ENCODE measurements at regions not wholly inside any gene's neighbourhood (a gene's known extent, or its start where the extent isn't known, plus 50 kb on each side); places are given as distances from the start of the nearest gene placed in this dataset.
"Not testable (repeated sequence)": the region's sequence is repeated elsewhere in the genome, so short reads cannot be mapped to it uniquely, and the experiment has no call there.

DNA sequence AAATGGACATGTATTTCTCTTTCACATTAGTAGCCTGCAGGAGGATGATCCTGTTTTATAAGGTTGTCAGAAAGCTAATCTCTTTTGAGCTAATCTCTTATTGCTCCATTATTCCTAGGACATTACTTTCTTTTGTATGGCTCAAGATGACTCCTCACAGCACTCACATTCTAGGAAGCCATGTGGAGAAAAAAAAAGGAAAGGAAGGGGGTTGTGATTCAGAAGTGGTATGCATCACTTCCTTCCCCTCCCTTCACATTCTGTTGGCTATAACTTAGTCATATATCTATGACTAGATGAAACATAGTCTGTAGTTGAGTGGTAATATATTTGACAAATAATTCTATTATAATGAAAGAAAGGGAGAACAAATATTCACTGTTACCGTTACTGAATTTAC, 168.8 kb upstream of the TTC14 start:
- Histone ChIP-seq H3K9me3 (replicated peaks in 1 of 2; ENCODE audit: control insufficient read depth in 2 of 2, insufficient read depth in 1 of 2, low read depth in 1 of 2, low read length in 2 of 2) (no peaks in the 10 kb centered on the region), H2BK5ac (ENCODE audit: low read length) (no peak overlapping the region), H3K4ac (ENCODE audit: low read length) (no peak overlapping the region), H3K79me1 (ENCODE audit: low read depth, low read length) (no peaks in the 10 kb centered on the region), H2BK120ac (ENCODE audit: low read depth, low read length) (no peak overlapping the region), H3K27me3 (ENCODE audit: control insufficient read depth in 3 of 3, insufficient read depth in 3 of 3, low read depth in 1 of 3, low read length in 3 of 3) (no peaks in the 10 kb centered on the region), H4K8ac (ENCODE audit: low read depth, low read length) (no peak overlapping the region), H3K4me2 (ENCODE audit: insufficient read depth, low read length, poor library complexity, severe bottlenecking) (no peak overlapping the region), H3K14ac (ENCODE audit: low read length) (no peak overlapping the region), H3K27ac (replicated peaks; ENCODE audit: low read length) (no peak overlapping the region), H3K36me3 (replicated peaks in 1 of 2; ENCODE audit: control insufficient read depth in 2 of 2, insufficient read depth in 2 of 2, low read length in 2 of 2) (no peaks in the 10 kb centered on the region), H2BK12ac (ENCODE audit: low read length) (no peak overlapping the region), H3K23ac (ENCODE audit: low read depth, low read length, poor library complexity) (no peak overlapping the region), H2AK5ac (ENCODE audit: low read depth, low read length) (no peak overlapping the region), H3K4me3 (ENCODE audit: low read length in 2 of 2) (no peak overlapping the region), H2BK15ac (ENCODE audit: low read length) (no peak overlapping the region), H3K18ac (ENCODE audit: low read length) (no peak overlapping the region), H4K91ac (ENCODE audit: low read depth, low read length, poor library complexity) (no peak overlapping the region), H3K9ac (ENCODE audit: low read depth, low read length, poor library complexity) (no peak overlapping the region), H3K4me1 (ENCODE audit: control insufficient read depth in 2 of 2, insufficient read depth in 1 of 2, low read depth in 1 of 2, low read length in 2 of 2) (no peaks in the 10 kb centered on the region), H2AFZ (ENCODE audit: low read length) (no peak overlapping the region)
- no peak for DNase-seq (ENCODE audit: low spot score)
- no CpG with 5 or more reads among the region's 1 CpG for WGBS, 2 donors (ENCODE audit: extremely low coverage in 2 of 2, insufficient read length in 2 of 2, insufficient replicate concordance in 1 of 2)

DNA sequence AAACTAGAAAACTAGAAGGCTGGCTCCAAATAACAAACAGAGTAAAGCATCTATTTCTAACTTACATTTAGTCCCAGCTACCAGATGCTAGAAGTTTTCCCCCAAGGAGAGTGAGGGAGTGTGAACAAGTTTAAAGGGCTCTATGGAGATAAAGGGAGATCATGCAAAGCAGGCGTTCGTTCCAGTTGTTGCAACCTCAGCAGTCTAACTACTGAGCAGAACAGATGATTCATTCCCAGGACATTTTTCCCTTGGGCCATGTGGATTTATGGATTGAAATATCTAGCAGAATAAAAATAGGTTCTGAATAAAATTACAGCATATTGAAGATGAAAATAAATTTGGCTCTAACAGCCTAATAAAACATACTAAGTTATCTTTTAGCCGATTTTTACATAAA, 154.8 kb upstream of the TTC14 start:
- Histone ChIP-seq H3K23ac (ENCODE audit: low read depth, low read length, poor library complexity) (no peak overlapping the region), H3K36me3 (replicated peaks in 1 of 2; ENCODE audit: control insufficient read depth in 2 of 2, insufficient read depth in 2 of 2, low read length in 2 of 2) (no peaks in the 10 kb centered on the region), H3K4ac (ENCODE audit: low read length) (no peak overlapping the region), H2AK5ac (ENCODE audit: low read depth, low read length) (no peak overlapping the region), H3K9me3 (replicated peaks in 1 of 2; ENCODE audit: control insufficient read depth in 2 of 2, insufficient read depth in 1 of 2, low read depth in 1 of 2, low read length in 2 of 2) (no peaks in the 10 kb centered on the region), H2BK5ac (ENCODE audit: low read length) (no peak overlapping the region), H3K79me1 (ENCODE audit: low read depth, low read length) (no peaks in the 10 kb centered on the region), H2BK15ac (ENCODE audit: low read length) (no peak overlapping the region), H3K27ac (replicated peaks; ENCODE audit: low read length) (no peak overlapping the region), H3K18ac (ENCODE audit: low read length) (no peak overlapping the region), H3K4me2 (ENCODE audit: insufficient read depth, low read length, poor library complexity, severe bottlenecking) (no peak overlapping the region), H4K91ac (ENCODE audit: low read depth, low read length, poor library complexity) (no peak overlapping the region), H3K27me3 (ENCODE audit: control insufficient read depth in 3 of 3, insufficient read depth in 3 of 3, low read depth in 1 of 3, low read length in 3 of 3) (no peaks in the 10 kb centered on the region), H2AFZ (ENCODE audit: low read length) (no peak overlapping the region), H3K4me3 (ENCODE audit: low read length in 2 of 2) (no peak overlapping the region), H3K14ac (ENCODE audit: low read length) (no peak overlapping the region), H3K9ac (ENCODE audit: low read depth, low read length, poor library complexity) (no peak overlapping the region), H3K4me1 (ENCODE audit: control insufficient read depth in 2 of 2, insufficient read depth in 1 of 2, low read depth in 1 of 2, low read length in 2 of 2) (no peaks in the 10 kb centered on the region), H2BK120ac (ENCODE audit: low read depth, low read length) (no peak overlapping the region), H2BK12ac (ENCODE audit: low read length) (no peak overlapping the region), H4K8ac (ENCODE audit: low read depth, low read length) (no peak overlapping the region)
- no peak for DNase-seq (ENCODE audit: low spot score)
- WGBS, 2 donors (ENCODE audit: extremely low coverage in 2 of 2, insufficient read length in 2 of 2, insufficient replicate concordance in 1 of 2), result no CpG with 5 or more reads among the region's 3 CpGs

GRCh38 chr3:180448407-180448806, 153.6 kb upstream of the TTC14 start:
- not testable (repeated sequence) for DNase-seq (ENCODE audit: low spot score); H3K36me3 ChIP-seq (replicated peaks in 1 of 2; ENCODE audit: control insufficient read depth in 2 of 2, insufficient read depth in 2 of 2, low read length in 2 of 2)
- no CpG with 5 or more reads among the region's 17 CpGs for WGBS, 2 donors (ENCODE audit: extremely low coverage in 2 of 2, insufficient read length in 2 of 2, insufficient replicate concordance in 1 of 2)

GRCh38 chr3:180457225-180457624, 144.7 kb upstream of the TTC14 start:
- Histone ChIP-seq H3K4me3 (ENCODE audit: low read length in 2 of 2) (no peak overlapping the region), H3K9ac (ENCODE audit: low read depth, low read length, poor library complexity) (no peak overlapping the region), H3K27me3 (ENCODE audit: control insufficient read depth in 3 of 3, insufficient read depth in 3 of 3, low read depth in 1 of 3, low read length in 3 of 3) (no peaks in the 10 kb centered on the region), H2AK5ac (ENCODE audit: low read depth, low read length) (no peak overlapping the region), H3K4me2 (ENCODE audit: insufficient read depth, low read length, poor library complexity, severe bottlenecking) (no peak overlapping the region), H3K9me3 (replicated peaks in 1 of 2; ENCODE audit: control insufficient read depth in 2 of 2, insufficient read depth in 1 of 2, low read depth in 1 of 2, low read length in 2 of 2) (no peaks in the 10 kb centered on the region), H4K8ac (ENCODE audit: low read depth, low read length) (no peak overlapping the region), H2BK120ac (ENCODE audit: low read depth, low read length) (no peak overlapping the region), H2AFZ (ENCODE audit: low read length) (no peak overlapping the region), H2BK15ac (ENCODE audit: low read length) (no peak overlapping the region), H3K23ac (ENCODE audit: low read depth, low read length, poor library complexity) (no peak overlapping the region), H3K14ac (ENCODE audit: low read length) (no peak overlapping the region), H3K79me1 (ENCODE audit: low read depth, low read length) (no peaks in the 10 kb centered on the region), H2BK12ac (ENCODE audit: low read length) (no peak overlapping the region), H3K4me1 (ENCODE audit: control insufficient read depth in 2 of 2, insufficient read depth in 1 of 2, low read depth in 1 of 2, low read length in 2 of 2) (no peaks in the 10 kb centered on the region), H2BK5ac (ENCODE audit: low read length) (no peak overlapping the region), H3K27ac (replicated peaks; ENCODE audit: low read length) (no peak overlapping the region), H3K18ac (ENCODE audit: low read length) (no peak overlapping the region), H4K91ac (ENCODE audit: low read depth, low read length, poor library complexity) (no peak overlapping the region), H3K36me3 (replicated peaks in 1 of 2; ENCODE audit: control insufficient read depth in 2 of 2, insufficient read depth in 2 of 2, low read length in 2 of 2) (no peaks in the 10 kb centered on the region), H3K4ac (ENCODE audit: low read length) (no peak overlapping the region)
- no peak for DNase-seq (ENCODE audit: low spot score)

More at GRCh38 chr3:180448407-180448806, 153.6 kb upstream of the TTC14 start:
- H2AFZ ChIP-seq (ENCODE audit: low read length); H3K4ac ChIP-seq (ENCODE audit: low read length); H3K27ac ChIP-seq (replicated peaks; ENCODE audit: low read length); H3K4me2 ChIP-seq (ENCODE audit: insufficient read depth, low read length, poor library complexity, severe bottlenecking); H3K79me1 ChIP-seq (ENCODE audit: low read depth, low read length); H2BK12ac ChIP-seq (ENCODE audit: low read length); H3K4me3 ChIP-seq (ENCODE audit: low read length in 2 of 2); H3K9me3 ChIP-seq (replicated peaks in 1 of 2; ENCODE audit: control insufficient read depth in 2 of 2, insufficient read depth in 1 of 2, low read depth in 1 of 2, low read length in 2 of 2); H2BK5ac ChIP-seq (ENCODE audit: low read length); H4K8ac ChIP-seq (ENCODE audit: low read depth, low read length); H3K14ac ChIP-seq (ENCODE audit: low read length); H3K9ac ChIP-seq (ENCODE audit: low read depth, low read length, poor library complexity); H4K91ac ChIP-seq (ENCODE audit: low read depth, low read length, poor library complexity); H2BK120ac ChIP-seq (ENCODE audit: low read depth, low read length); H3K23ac ChIP-seq (ENCODE audit: low read depth, low read length, poor library complexity); H2BK15ac ChIP-seq (ENCODE audit: low read length); H2AK5ac ChIP-seq (ENCODE audit: low read depth, low read length); H3K27me3 ChIP-seq (ENCODE audit: control insufficient read depth in 3 of 3, insufficient read depth in 3 of 3, low read depth in 1 of 3, low read length in 3 of 3); H3K18ac ChIP-seq (ENCODE audit: low read length); H3K4me1 ChIP-seq (ENCODE audit: control insufficient read depth in 2 of 2, insufficient read depth in 1 of 2, low read depth in 1 of 2, low read length in 2 of 2): not testable (repeated sequence)
